ENCODE measurements at regions not wholly inside any gene's neighbourhood (a gene's known extent, or its start where the extent isn't known, plus 50 kb on each side); places are given as distances from the start of the nearest gene placed in this dataset.

GRCh38 chr1:61585714-61586113 is 139.2 kb downstream of the TM2D1 start:
- H3K14ac ChIP-seq (ENCODE audit: insufficient read length): no peak overlapping the region
- H4K20me1 ChIP-seq (replicated peaks in 1 of 2; ENCODE audit: control insufficient read depth in 1 of 2, insufficient read depth in 2 of 2, low read length in 2 of 2): no peaks in the 10 kb centered on the region
- no peak overlapping the region for H3K4me3 ChIP-seq (ENCODE audit: extremely low read depth in 1 of 4, insufficient read depth in 2 of 4, low read depth in 3 of 4, low read length in 4 of 4)
- H3K4ac ChIP-seq (replicated peaks; ENCODE audit: insufficient read length, low read depth, low read length): no peak overlapping the region
- 92% methylated on average over 7 of the region's 7 CpGs; no CpG with 5 or more reads in 1 of the 2 experiments for WGBS, 2 experiments (ENCODE audit: extremely low coverage in 1 of 2, insufficient coverage in 1 of 2, insufficient read length in 1 of 2, insufficient replicate concordance in 2 of 2, low coverage in 1 of 2, low lambda C conversion rate in 2 of 2, missing lambda C conversion rate in 1 of 2)
- H3K4me1 ChIP-seq (replicated peaks in 1 of 4; ENCODE audit: control insufficient read depth in 3 of 4, insufficient read depth in 4 of 4, low read length in 3 of 4): peaks cover 3 to 9% (median 6%) of the 10 kb centered on the region in 4 experiments; a peak in 6 of 7 replicates
- no peak overlapping the region; the same call in 1 of the 2 replicates for H2AFZ ChIP-seq (ENCODE audit: low read length)
- no peak overlapping the region for H4K5ac ChIP-seq (ENCODE audit: insufficient read length, low read depth, low read length)
- H3K4me2 ChIP-seq (ENCODE audit: insufficient read depth in 1 of 2, low read depth in 2 of 2, low read length in 2 of 2): no peak overlapping the region
- no peak overlapping the region for H2BK120ac ChIP-seq (replicated peaks; ENCODE audit: low read depth, low read length)
- H3K27me3 ChIP-seq (replicated peaks in 1 of 4; ENCODE audit: control insufficient read depth in 3 of 4, extremely low read depth in 1 of 4, insufficient read depth in 3 of 4, low read length in 3 of 4): no peaks in the 10 kb centered on the region
- no peak overlapping the region for H3K56ac ChIP-seq (replicated peaks; ENCODE audit: insufficient read length, low read depth, low read length)
- no peak overlapping the region for H2BK15ac ChIP-seq (ENCODE audit: low read length)
- no peak overlapping the region for H4K8ac ChIP-seq (ENCODE audit: extremely low read depth, insufficient read depth, low read length)
- no peak overlapping the region for H2BK5ac ChIP-seq (ENCODE audit: low read depth, low read length)
- H3K79me1 ChIP-seq (ENCODE audit: low read depth, low read length): no peaks in the 10 kb centered on the region
- no peaks in the 10 kb centered on the region for H3K36me3 ChIP-seq (ENCODE audit: control insufficient read depth in 2 of 4, insufficient read depth in 4 of 4, low read length in 3 of 4)
- H3K79me2 ChIP-seq (ENCODE audit: control insufficient read depth in 1 of 2, insufficient read depth in 2 of 2, low read length in 2 of 2): no peaks in the 10 kb centered on the region
- H3K23ac ChIP-seq (ENCODE audit: insufficient read length): no peak overlapping the region
- no peak overlapping the region for H2BK20ac ChIP-seq (ENCODE audit: low read length)
- POLR2A ChIA-PET (ENCODE audit: partially characterized antibody): interaction anchor here (0.8 kb wide), 1 partner anchor 140 kb away, joined by 3 read pairs; the partner anchor contains the start of gene TM2D1
- FAIRE-seq: no peak
- H4K91ac ChIP-seq (replicated peaks; ENCODE audit: insufficient read length, low read length): no peak overlapping the region
- no peaks in the 10 kb centered on the region; a peak in 1 of 4 replicates for H3K9me3 ChIP-seq (ENCODE audit: insufficient read depth in 2 of 2, low read depth in 1 of 2, low read length in 1 of 2)
- CTCF ChIA-PET (ENCODE audit: partially characterized antibody): interaction anchor here (0.8 to 1.6 kb wide), 7 partner anchors 10 to 1428 kb away, joined by 3 to 4 read pairs (median 3); no protein-coding TSS in a partner anchor
- no peak overlapping the region for H2BK12ac ChIP-seq (ENCODE audit: low read depth, low read length)
- no peak for DNase-seq (ENCODE audit: low read depth in 1 of 2, low spot score in 2 of 2)
- no peaks in the 10 kb centered on the region for H3K23me2 ChIP-seq (ENCODE audit: low read depth, low read length)
- no peak overlapping the region for H3K18ac ChIP-seq (ENCODE audit: extremely low read depth, low read length)
- H3K27ac ChIP-seq (ENCODE audit: low read depth, low read length): no peak overlapping the region
- no peak overlapping the region for H3K9ac ChIP-seq (replicated peaks in 1 of 4; ENCODE audit: extremely low read depth in 1 of 4, low read depth in 3 of 4, low read length in 3 of 4)
- H2AK5ac ChIP-seq (ENCODE audit: low read depth, low read length): no peak overlapping the region
- TF ChIP-seq RXRA (IDR thresholded peaks at IDR 0.05; ENCODE audit: insufficient read depth, low read depth, low read length) (no peak), ZNF274 (IDR thresholded peaks at IDR 0.05; ENCODE audit: borderline replicate concordance, extremely low read depth, low read length) (no peak), POLR2AphosphoS5 (IDR thresholded peaks at IDR 0.05; ENCODE audit: low read depth, low read length) (no peak), JUND (IDR thresholded peaks at IDR 0.05; ENCODE audit: low read length) (no peak), CBX8 (IDR thresholded peaks at IDR 0.05; ENCODE audit: borderline replicate concordance, low read depth, low read length) (no peak), MAX (IDR thresholded peaks at IDR 0.05) (no peak), HDAC2 (IDR thresholded peaks at IDR 0.05; ENCODE audit: borderline replicate concordance in 1 of 2, low read depth in 2 of 2, low read length in 2 of 2) (no peak), EP300 (IDR thresholded peaks at IDR 0.05; ENCODE audit: borderline replicate concordance in 1 of 2, low read depth in 2 of 2, low read length in 2 of 2) (no peak), USF2 (IDR thresholded peaks at IDR 0.05; ENCODE audit: low read length) (no peak), CBX5 (IDR thresholded peaks at IDR 0.05; ENCODE audit: low read depth, low read length) (no peak), SIX5 (IDR thresholded peaks at IDR 0.05; ENCODE audit: low read depth, low read length) (no peak)
- TF ChIP-seq, protein P1, sequence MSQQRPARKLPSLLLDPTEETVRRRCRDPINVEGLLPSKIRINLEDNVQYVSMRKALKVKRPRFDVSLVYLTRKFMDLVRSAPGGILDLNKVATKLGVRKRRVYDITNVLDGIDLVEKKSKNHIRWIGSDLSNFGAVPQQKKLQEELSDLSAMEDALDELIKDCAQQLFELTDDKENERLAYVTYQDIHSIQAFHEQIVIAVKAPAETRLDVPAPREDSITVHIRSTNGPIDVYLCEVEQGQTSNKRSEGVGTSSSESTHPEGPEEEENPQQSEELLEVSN (IDR thresholded peaks at IDR 0.05): no peak
